CD4-positive, alpha-beta T cell treated with Interferon alpha-2 for 1 hour (primary cell): ENCODE measurements at regions not wholly inside any gene's neighbourhood (a gene's known extent, or its start where the extent isn't known, plus 50 kb on each side); places are given as distances from the start of the nearest gene placed in this dataset.
"Not testable (repeated sequence)": the region's sequence is repeated elsewhere in the genome, so short reads cannot be mapped to it uniquely, and the experiment has no call there.

Source experiments
- DNase-seq, 2 donors: peaks; one replicate each; pipeline ENCODE4 v3.0.0-alpha.2; 2020 to 2022

GRCh38 chr5:156008844-156009243 lies 318.1 kb upstream of the SGCD start:
- DNase-seq: no peak

GRCh38 chr5:156009583-156009982 lies 317.4 kb upstream of the SGCD start:
- DNase-seq: no peak

GRCh38 chr5:156015137-156015536 lies 311.8 kb upstream of the SGCD start:
- DNase-seq: no peak

- DNase-seq: no peak
Observed at GRCh38 chr5:156019130-156019529, 307.8 kb upstream of the SGCD start.

GRCh38 chr5:156019571-156020180 lies 307.3 kb upstream of the SGCD start:
- no peak for DNase-seq

- DNase-seq: no peak
Observed at GRCh38 chr5:156020647-156021046, 306.3 kb upstream of the SGCD start.

GRCh38 chr5:156021866-156022265 lies 305.1 kb upstream of the SGCD start:
- DNase-seq: no peak

- no peak for DNase-seq
Observed at GRCh38 chr5:156025656-156026055, 301.3 kb upstream of the SGCD start.

GRCh38 chr5:156031181-156031580 lies 295.8 kb upstream of the SGCD start:
- DNase-seq: no peak

GRCh38 chr5:156036640-156037039 lies 290.3 kb upstream of the SGCD start:
- DNase-seq: no peak

- no peak for DNase-seq
Observed at GRCh38 chr5:156037151-156037909, 289.6 kb upstream of the SGCD start.

GRCh38 chr5:156042726-156043125 lies 284.2 kb upstream of the SGCD start:
- no peak for DNase-seq

- no peak for DNase-seq
Observed at GRCh38 chr5:156043351-156043750, 283.6 kb upstream of the SGCD start.

GRCh38 chr5:156051972-156052371 lies 275.0 kb upstream of the SGCD start:
- DNase-seq: no peak

GRCh38 chr5:156052656-156053055 lies 274.3 kb upstream of the SGCD start:
- no peak for DNase-seq

- no peak for DNase-seq
Observed at GRCh38 chr5:156053056-156053455, 273.9 kb upstream of the SGCD start.

GRCh38 chr5:156076912-156077311 lies 250.1 kb upstream of the SGCD start:
- no peak for DNase-seq

- no peak for DNase-seq
Observed at GRCh38 chr5:156087577-156088110, 239.3 kb upstream of the SGCD start.

- not testable (repeated sequence) for DNase-seq
Observed at GRCh38 chr5:156089955-156090940, 236.7 kb upstream of the SGCD start.

GRCh38 chr5:156093024-156093423 lies 233.9 kb upstream of the SGCD start:
- DNase-seq: no peak

GRCh38 chr5:156094001-156094400 lies 233.0 kb upstream of the SGCD start:
- no peak for DNase-seq

GRCh38 chr5:156095709-156096241 lies 231.2 kb upstream of the SGCD start:
- DNase-seq: no peak

GRCh38 chr5:156096259-156096658 lies 230.7 kb upstream of the SGCD start:
- no peak for DNase-seq
